ENCODE measurements at regions not wholly inside any gene's neighbourhood (a gene's known extent, or its start where the extent isn't known, plus 50 kb on each side); places are given as distances from the start of the nearest gene placed in this dataset.

- DNase-seq (ENCODE audit: low read depth) = no peak
- in situ Hi-C loops (cut with HindIII; ENCODE audit: low sequenced_read_pairs) = no loop called here
These were observed 89.8 kb downstream of the KPNA2 start for GRCh38 chr17:68125111-68125870.

GRCh38 chr17:68127914-68128313 is 92.4 kb downstream of the KPNA2 start:
- no peak for DNase-seq (ENCODE audit: low read depth)
- in situ Hi-C loops (cut with HindIII; ENCODE audit: low sequenced_read_pairs) = no loop called here
- TF ChIP-seq CTCF (IDR thresholded peaks at IDR 0.05; ENCODE audit: low read depth, low read length, missing control alignments) = no peak
- no peak overlapping the region for H3K4me3 ChIP-seq (ENCODE audit: low read depth, low read length)

More at GRCh38 chr17:68125111-68125870, 89.8 kb downstream of the KPNA2 start:
- no peak overlapping the region for H3K4me3 ChIP-seq (ENCODE audit: low read depth, low read length)
- TF ChIP-seq CTCF (IDR thresholded peaks at IDR 0.05; ENCODE audit: low read depth, low read length, missing control alignments) = no peak

GRCh38 chr17:68131456-68131855 is 95.9 kb downstream of the KPNA2 start:
- DNase-seq (ENCODE audit: low read depth) = no peak
- in situ Hi-C loops (cut with HindIII; ENCODE audit: low sequenced_read_pairs) = no loop called here
- no peak for TF ChIP-seq CTCF (IDR thresholded peaks at IDR 0.05; ENCODE audit: low read depth, low read length, missing control alignments)
- no peak overlapping the region for H3K4me3 ChIP-seq (ENCODE audit: low read depth, low read length)

- in situ Hi-C loops (cut with HindIII; ENCODE audit: low sequenced_read_pairs) = no loop called here
- no peak for TF ChIP-seq CTCF (IDR thresholded peaks at IDR 0.05; ENCODE audit: low read depth, low read length, missing control alignments)
These were observed 98.0 kb downstream of the KPNA2 start for GRCh38 chr17:68133346-68134045.

GRCh38 chr17:68134046-68134637 is 98.6 kb downstream of the KPNA2 start:
- H3K4me3 ChIP-seq (ENCODE audit: low read depth, low read length) = no peak overlapping the region
- DNase-seq (ENCODE audit: low read depth) = no peak
- in situ Hi-C loops (cut with HindIII; ENCODE audit: low sequenced_read_pairs) = no loop called here
- no peak for TF ChIP-seq CTCF (IDR thresholded peaks at IDR 0.05; ENCODE audit: low read depth, low read length, missing control alignments)

More at GRCh38 chr17:68133346-68134045, 98.0 kb downstream of the KPNA2 start:
- no peak for DNase-seq (ENCODE audit: low read depth)
- no peak overlapping the region for H3K4me3 ChIP-seq (ENCODE audit: low read depth, low read length)

GRCh38 chr17:68134731-68135130 is 99.2 kb downstream of the KPNA2 start:
- H3K4me3 ChIP-seq (ENCODE audit: low read depth, low read length) = no peak overlapping the region
- in situ Hi-C loops (cut with HindIII; ENCODE audit: low sequenced_read_pairs) = no loop called here
- TF ChIP-seq CTCF (IDR thresholded peaks at IDR 0.05; ENCODE audit: low read depth, low read length, missing control alignments) = no peak
- DNase-seq (ENCODE audit: low read depth) = no peak

All from astrocyte of the cerebellum (primary cell).